Suprapubic skin (tissue), 3 donors: ENCODE measurements at regions not wholly inside any gene's neighbourhood (a gene's known extent, or its start where the extent isn't known, plus 50 kb on each side); places are given as distances from the start of the nearest gene placed in this dataset.

Source experiments
- CTCF ChIP-seq, 2 donors: fragments of 200-600 bp in 1 of 2; fragments of 450-650 bp in 1 of 2; sonication (generic) in 1 of 2; IDR thresholded peaks; one replicate each; pipeline ENCODE4 v1.5.1; 2016 to 2019; ENCODE audit warnings: antibody characterized with exemption in 2 of 2, mild to moderate bottlenecking in 1 of 2, moderate library complexity in 1 of 2
- EP300 ChIP-seq: sonication (generic); formaldehyde crosslinking; IDR thresholded peaks from one replicate; pipeline ENCODE4 v1.6.1; 2017; ENCODE audit warnings: antibody characterized with exemption
- POLR2A ChIP-seq, 2 donors: fragments of 450-650 bp; IDR thresholded peaks; one replicate each; pipeline ENCODE4 v1.6.1; 2017; ENCODE audit warnings: antibody characterized with exemption in 2 of 2, mild to moderate bottlenecking in 2 of 2, moderate library complexity in 2 of 2

- TF ChIP-seq CTCF (IDR thresholded peaks at IDR 0.05) (no peak), POLR2A (IDR thresholded peaks at IDR 0.05) (no peak), EP300 (no peak)
These were observed 344.0 kb downstream of the ACTRT1 start for GRCh38 chrX:127708155-127708554.
